ENCODE measurements at regions not wholly inside any gene's neighbourhood (a gene's known extent, or its start where the extent isn't known, plus 50 kb on each side); places are given as distances from the start of the nearest gene placed in this dataset.

DNA sequence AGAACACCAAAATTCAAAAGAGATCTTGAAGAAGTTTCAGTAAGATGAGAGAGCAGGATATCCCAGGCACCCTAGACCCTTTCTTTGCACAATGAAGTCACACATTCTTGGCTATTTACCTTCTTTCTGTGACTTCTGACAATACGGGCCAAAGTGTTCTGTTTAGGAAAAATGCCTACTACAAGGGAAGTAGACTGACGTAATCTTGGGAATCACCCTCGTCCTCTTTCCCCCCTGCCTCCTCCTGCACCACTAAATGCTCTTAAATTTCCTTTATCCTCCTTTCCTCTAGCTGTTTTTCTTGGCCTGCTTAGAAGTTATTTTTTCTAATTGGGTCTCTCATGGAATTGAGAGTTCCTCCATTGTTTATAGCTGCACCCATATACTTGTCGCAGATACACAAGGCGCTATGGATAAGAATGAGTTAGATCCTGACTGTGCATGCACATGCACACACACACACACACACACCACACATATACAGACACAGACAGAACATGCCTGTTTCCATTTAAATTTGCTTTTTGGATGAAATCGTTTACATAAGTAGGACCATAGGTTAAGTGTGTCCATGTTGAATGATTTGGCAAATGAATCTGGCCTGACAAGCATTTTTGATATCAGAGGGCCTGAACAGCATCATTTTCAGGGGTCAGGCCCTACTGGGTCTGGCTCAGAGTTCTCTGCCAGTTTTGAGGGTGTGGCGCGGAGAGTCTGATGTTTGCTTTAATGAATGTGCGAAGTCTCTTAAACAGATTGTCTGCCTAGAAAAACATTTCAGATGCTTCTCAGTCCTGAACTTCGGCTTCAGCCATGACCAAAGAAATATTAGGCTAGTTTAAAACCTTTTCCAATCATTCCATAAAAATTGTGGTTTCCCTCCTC is 131.9 kb upstream of the NT5C1B start:
- TF ChIP-seq ZFX (IDR thresholded peaks at IDR 0.05): no peak
- TF ChIP-seq, protein P1, sequence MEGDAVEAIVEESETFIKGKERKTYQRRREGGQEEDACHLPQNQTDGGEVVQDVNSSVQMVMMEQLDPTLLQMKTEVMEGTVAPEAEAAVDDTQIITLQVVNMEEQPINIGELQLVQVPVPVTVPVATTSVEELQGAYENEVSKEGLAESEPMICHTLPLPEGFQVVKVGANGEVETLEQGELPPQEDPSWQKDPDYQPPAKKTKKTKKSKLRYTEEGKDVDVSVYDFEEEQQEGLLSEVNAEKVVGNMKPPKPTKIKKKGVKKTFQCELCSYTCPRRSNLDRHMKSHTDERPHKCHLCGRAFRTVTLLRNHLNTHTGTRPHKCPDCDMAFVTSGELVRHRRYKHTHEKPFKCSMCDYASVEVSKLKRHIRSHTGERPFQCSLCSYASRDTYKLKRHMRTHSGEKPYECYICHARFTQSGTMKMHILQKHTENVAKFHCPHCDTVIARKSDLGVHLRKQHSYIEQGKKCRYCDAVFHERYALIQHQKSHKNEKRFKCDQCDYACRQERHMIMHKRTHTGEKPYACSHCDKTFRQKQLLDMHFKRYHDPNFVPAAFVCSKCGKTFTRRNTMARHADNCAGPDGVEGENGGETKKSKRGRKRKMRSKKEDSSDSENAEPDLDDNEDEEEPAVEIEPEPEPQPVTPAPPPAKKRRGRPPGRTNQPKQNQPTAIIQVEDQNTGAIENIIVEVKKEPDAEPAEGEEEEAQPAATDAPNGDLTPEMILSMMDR (conservative IDR thresholded peaks at IDR 0.05): no peak
